Parathyroid adenoma (tissue), 2 donors: ENCODE measurements at regions not wholly inside any gene's neighbourhood (a gene's known extent, or its start where the extent isn't known, plus 50 kb on each side); places are given as distances from the start of the nearest gene placed in this dataset.

Source experiments
- H2AFZ ChIP-seq: fragments of 300-600 bp; sonication (generic); one replicate; pipeline ENCODE4 v1.7.0; 2017; ENCODE audit warnings: antibody characterized with exemption, mild to moderate bottlenecking
- H3K27ac ChIP-seq: fragments of 300-600 bp; sonication (generic); one replicate; pipeline ENCODE4 v1.7.0; 2017
- H3K27me3 ChIP-seq: fragments of 300-600 bp; sonication (generic); one replicate; pipeline ENCODE4 v1.7.0; 2017; ENCODE audit warnings: low read length; ENCODE audit not compliant: control insufficient read depth, insufficient read depth
- H3K36me3 ChIP-seq: fragments of 300-600 bp; sonication (generic); one replicate; pipeline ENCODE4 v1.7.0; 2017; ENCODE audit warnings: low read length; ENCODE audit not compliant: control insufficient read depth, insufficient read depth
- H3K4me1 ChIP-seq: fragments of 300-600 bp; sonication (generic); one replicate; pipeline ENCODE4 v1.7.0; 2017; ENCODE audit warnings: control low read depth
- H3K4me2 ChIP-seq: fragments of 300-600 bp; sonication (generic); one replicate; pipeline ENCODE4 v1.7.0; 2017; ENCODE audit warnings: low read length
- H3K4me3 ChIP-seq: fragments of 300-600 bp; sonication (generic); one replicate; pipeline ENCODE4 v1.7.0; 2017; ENCODE audit warnings: low read depth, low read length
- H3K79me2 ChIP-seq: fragments of 300-600 bp; sonication (generic); one replicate; pipeline ENCODE4 v1.7.0; 2017; ENCODE audit warnings: control low read depth
- H3K9ac ChIP-seq: fragments of 300-600 bp; sonication (generic); one replicate; pipeline ENCODE4 v1.7.0; 2017; ENCODE audit warnings: mild to moderate bottlenecking
- H3K9me3 ChIP-seq: fragments of 300-600 bp; sonication (generic); one replicate; pipeline ENCODE4 v1.7.0; 2017; ENCODE audit warnings: low read length; ENCODE audit not compliant: control insufficient read depth
- CTCF ChIP-seq: fragments of 300-600 bp; sonication (generic); IDR thresholded peaks from one replicate; pipeline ENCODE4 v1.7.0; 2017; ENCODE audit warnings: antibody characterized with exemption, mild to moderate bottlenecking
- donor health status: primary hyperparathyroidism.

DNA sequence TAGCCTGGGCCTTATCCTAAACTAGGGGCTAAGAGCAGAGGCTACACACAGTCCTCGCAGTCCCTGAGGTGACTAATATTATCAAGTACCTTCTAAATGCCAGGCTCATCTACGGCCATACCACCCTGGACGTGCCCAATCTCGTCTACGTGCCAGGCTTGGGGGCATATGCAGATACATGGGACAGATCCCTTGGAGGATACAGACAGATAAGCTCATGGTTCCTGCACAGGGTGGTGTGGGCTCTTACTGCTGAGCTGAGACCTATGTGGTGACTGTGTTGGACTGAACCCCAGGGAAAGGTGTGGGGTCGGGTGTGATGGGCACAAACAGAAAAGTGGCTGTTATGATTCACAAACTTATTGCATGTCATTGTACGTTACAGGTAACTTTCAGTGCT is 268.4 kb upstream of the NEBL start:
- Histone ChIP-seq H3K9me3 (no peaks in the 10 kb centered on the region), H3K4me3 (no peak overlapping the region), H3K36me3 (no peaks in the 10 kb centered on the region), H3K4me1 (no peaks in the 10 kb centered on the region), H2AFZ (no peak overlapping the region), H3K27ac (no peak overlapping the region), H3K27me3 (no peaks in the 10 kb centered on the region), H3K79me2 (peaks cover 25% of the 10 kb centered on the region), H3K4me2 (no peak overlapping the region), H3K9ac (no peak overlapping the region)
- no peak for TF ChIP-seq CTCF

- Histone ChIP-seq H3K4me1 (no peaks in the 10 kb centered on the region), H3K79me2 (peaks cover 28% of the 10 kb centered on the region), H3K9ac (no peak overlapping the region), H3K36me3 (no peaks in the 10 kb centered on the region), H2AFZ (no peak overlapping the region), H3K4me2 (no peak overlapping the region), H3K4me3 (no peak overlapping the region), H3K27me3 (no peaks in the 10 kb centered on the region), H3K27ac (no peak overlapping the region), H3K9me3 (no peaks in the 10 kb centered on the region)
- no peak for TF ChIP-seq CTCF
Measured at GRCh38 chr10:21164687-21165086, 267.6 kb upstream of the NEBL start.

GRCh38 chr10:21162948-21163347 is 265.8 kb upstream of the NEBL start:
- Histone ChIP-seq H3K4me3 (no peak overlapping the region), H2AFZ (no peak overlapping the region), H3K79me2 (peaks cover 40% of the 10 kb centered on the region), H3K27me3 (no peaks in the 10 kb centered on the region), H3K9ac (no peak overlapping the region), H3K36me3 (no peaks in the 10 kb centered on the region), H3K27ac (no peak overlapping the region), H3K4me2 (no peak overlapping the region), H3K9me3 (no peaks in the 10 kb centered on the region), H3K4me1 (no peaks in the 10 kb centered on the region)
- TF ChIP-seq CTCF = no peak

GRCh38 chr10:21161647-21162046 is 264.5 kb upstream of the NEBL start:
- no peaks in the 10 kb centered on the region for H3K27me3 ChIP-seq
- H3K36me3 ChIP-seq = no peaks in the 10 kb centered on the region
- no peaks in the 10 kb centered on the region for H3K9me3 ChIP-seq
- no peak overlapping the region for H3K27ac ChIP-seq
- no peak overlapping the region for H3K9ac ChIP-seq
- no peaks in the 10 kb centered on the region for H3K4me1 ChIP-seq
- H3K4me2 ChIP-seq = no peak overlapping the region
- no peak overlapping the region for H2AFZ ChIP-seq
- no peak overlapping the region for H3K4me3 ChIP-seq
- H3K79me2 ChIP-seq = peaks cover 38% of the 10 kb centered on the region
- TF ChIP-seq CTCF = no peak

- no peak overlapping the region for H3K9ac ChIP-seq
- no peaks in the 10 kb centered on the region for H3K36me3 ChIP-seq
- H3K79me2 ChIP-seq = peaks cover 34% of the 10 kb centered on the region
- no peaks in the 10 kb centered on the region for H3K9me3 ChIP-seq
- no peak for TF ChIP-seq CTCF
- no peak overlapping the region for H3K27ac ChIP-seq
- peaks cover 2% of the 10 kb centered on the region for H3K4me1 ChIP-seq
- H2AFZ ChIP-seq = no peak overlapping the region
- H3K27me3 ChIP-seq = no peaks in the 10 kb centered on the region
- no peak overlapping the region for H3K4me3 ChIP-seq
- H3K4me2 ChIP-seq = no peak overlapping the region
Measured at GRCh38 chr10:21161090-21161625, 264.0 kb upstream of the NEBL start.
